ENCODE measurements at regions not wholly inside any gene's neighbourhood (a gene's known extent, or its start where the extent isn't known, plus 50 kb on each side); places are given as distances from the start of the nearest gene placed in this dataset.

DNA sequence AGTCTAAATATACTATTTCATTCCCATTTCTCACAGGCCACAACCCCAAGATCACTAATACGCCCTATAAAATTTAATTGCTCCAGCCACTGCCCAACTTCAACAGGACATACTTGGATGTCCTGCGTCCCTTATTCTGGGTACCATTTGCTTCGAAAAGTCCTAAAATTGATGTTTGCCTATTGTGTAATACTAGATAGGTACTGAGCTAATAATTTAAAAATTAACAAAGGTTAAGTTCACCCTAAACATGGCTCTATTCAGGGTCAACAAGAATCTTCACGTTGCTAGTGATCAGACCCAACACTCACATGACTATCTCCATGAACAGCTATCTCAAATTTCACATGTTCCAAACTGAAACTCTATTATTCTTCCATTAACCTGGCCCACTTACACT, 296.4 kb upstream of the RND3 start:
- Histone ChIP-seq H3K27me3 (ENCODE audit: low read depth, low read length) (no peaks in the 10 kb centered on the region), H3K4me1 (ENCODE audit: low read length) (no peaks in the 10 kb centered on the region), H3K36me3 (replicated peaks; ENCODE audit: low read depth, low read length) (no peaks in the 10 kb centered on the region), H3K9ac (ENCODE audit: low read length) (no peak overlapping the region), H3K4me3 (ENCODE audit: low read length) (no peak overlapping the region), H2AFZ (ENCODE audit: low read depth, low read length) (no peak overlapping the region), H4K20me1 (ENCODE audit: insufficient read depth, low read length) (no peaks in the 10 kb centered on the region), H3K79me2 (ENCODE audit: low read length) (no peaks in the 10 kb centered on the region), H3K9me3 (ENCODE audit: insufficient read depth, low read length) (no peaks in the 10 kb centered on the region), H3K4me2 (ENCODE audit: low read length) (no peak overlapping the region), H3K27ac (ENCODE audit: low read length) (no peak overlapping the region)
- TF ChIP-seq, protein P1, sequence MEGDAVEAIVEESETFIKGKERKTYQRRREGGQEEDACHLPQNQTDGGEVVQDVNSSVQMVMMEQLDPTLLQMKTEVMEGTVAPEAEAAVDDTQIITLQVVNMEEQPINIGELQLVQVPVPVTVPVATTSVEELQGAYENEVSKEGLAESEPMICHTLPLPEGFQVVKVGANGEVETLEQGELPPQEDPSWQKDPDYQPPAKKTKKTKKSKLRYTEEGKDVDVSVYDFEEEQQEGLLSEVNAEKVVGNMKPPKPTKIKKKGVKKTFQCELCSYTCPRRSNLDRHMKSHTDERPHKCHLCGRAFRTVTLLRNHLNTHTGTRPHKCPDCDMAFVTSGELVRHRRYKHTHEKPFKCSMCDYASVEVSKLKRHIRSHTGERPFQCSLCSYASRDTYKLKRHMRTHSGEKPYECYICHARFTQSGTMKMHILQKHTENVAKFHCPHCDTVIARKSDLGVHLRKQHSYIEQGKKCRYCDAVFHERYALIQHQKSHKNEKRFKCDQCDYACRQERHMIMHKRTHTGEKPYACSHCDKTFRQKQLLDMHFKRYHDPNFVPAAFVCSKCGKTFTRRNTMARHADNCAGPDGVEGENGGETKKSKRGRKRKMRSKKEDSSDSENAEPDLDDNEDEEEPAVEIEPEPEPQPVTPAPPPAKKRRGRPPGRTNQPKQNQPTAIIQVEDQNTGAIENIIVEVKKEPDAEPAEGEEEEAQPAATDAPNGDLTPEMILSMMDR (IDR thresholded peaks at IDR 0.05; ENCODE audit: low read depth, low read length), result no peak
- TF ChIP-seq EZH2phosphoT487 (IDR thresholded peaks at IDR 0.05; ENCODE audit: low read depth), result no peak

DNA sequence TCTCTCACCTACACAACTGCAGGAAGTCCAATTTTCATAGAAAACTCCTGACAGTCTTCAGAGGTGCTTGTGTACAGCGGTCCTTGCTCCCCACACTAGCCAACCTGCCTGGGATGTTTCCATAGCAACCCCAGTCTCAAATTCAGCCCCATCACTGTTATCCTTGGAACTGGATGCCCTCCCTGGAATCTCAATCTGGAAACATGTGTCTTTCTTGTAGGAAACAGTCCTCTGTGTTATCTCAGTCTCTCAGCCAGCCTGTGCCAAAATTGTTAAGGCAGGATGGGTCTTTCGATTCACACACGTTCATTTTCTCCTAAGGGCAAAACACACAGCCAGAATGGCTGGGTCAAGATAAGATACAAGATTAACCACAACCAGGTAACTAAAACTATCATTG, 295.5 kb upstream of the RND3 start:
- Histone ChIP-seq H3K9me3 (ENCODE audit: insufficient read depth, low read length) (no peaks in the 10 kb centered on the region), H3K4me3 (ENCODE audit: low read length) (no peak overlapping the region), H3K4me1 (ENCODE audit: low read length) (no peaks in the 10 kb centered on the region), H3K27me3 (ENCODE audit: low read depth, low read length) (no peaks in the 10 kb centered on the region), H3K4me2 (ENCODE audit: low read length) (no peak overlapping the region), H3K27ac (ENCODE audit: low read length) (no peak overlapping the region), H3K9ac (ENCODE audit: low read length) (no peak overlapping the region), H3K79me2 (ENCODE audit: low read length) (no peaks in the 10 kb centered on the region), H4K20me1 (ENCODE audit: insufficient read depth, low read length) (no peaks in the 10 kb centered on the region), H3K36me3 (replicated peaks; ENCODE audit: low read depth, low read length) (no peaks in the 10 kb centered on the region), H2AFZ (ENCODE audit: low read depth, low read length) (no peak overlapping the region)
- TF ChIP-seq, protein P1 (IDR thresholded peaks at IDR 0.05; ENCODE audit: low read depth, low read length), result no peak
- TF ChIP-seq EZH2phosphoT487 (IDR thresholded peaks at IDR 0.05; ENCODE audit: low read depth), result no peak

DNA sequence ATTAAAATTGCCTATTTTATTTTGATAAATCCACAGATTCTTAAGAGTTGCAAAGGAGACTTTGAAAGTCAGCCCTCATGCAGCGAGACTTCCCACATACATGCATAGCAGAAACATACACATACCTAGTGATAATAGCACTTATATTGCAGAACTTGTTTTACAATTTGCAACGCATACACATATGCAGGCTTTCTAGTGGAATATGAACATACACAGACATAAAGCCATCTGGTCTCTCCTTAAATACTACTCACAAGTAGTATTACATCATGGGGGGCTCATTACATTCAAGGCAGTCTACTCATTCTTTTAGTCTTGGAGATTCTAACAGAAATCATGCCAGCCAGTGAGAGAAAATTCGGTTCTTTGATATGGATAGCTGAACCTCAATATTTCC, 295.1 kb upstream of the RND3 start:
- Histone ChIP-seq H3K27ac (ENCODE audit: low read length) (no peak overlapping the region), H3K9ac (ENCODE audit: low read length) (no peak overlapping the region), H3K27me3 (ENCODE audit: low read depth, low read length) (no peaks in the 10 kb centered on the region), H3K9me3 (ENCODE audit: insufficient read depth, low read length) (no peaks in the 10 kb centered on the region), H3K4me1 (ENCODE audit: low read length) (no peaks in the 10 kb centered on the region), H3K4me3 (ENCODE audit: low read length) (no peak overlapping the region), H4K20me1 (ENCODE audit: insufficient read depth, low read length) (no peaks in the 10 kb centered on the region), H3K36me3 (replicated peaks; ENCODE audit: low read depth, low read length) (no peaks in the 10 kb centered on the region), H3K4me2 (ENCODE audit: low read length) (no peak overlapping the region), H3K79me2 (ENCODE audit: low read length) (no peaks in the 10 kb centered on the region), H2AFZ (ENCODE audit: low read depth, low read length) (no peak overlapping the region)
- no peak for TF ChIP-seq EZH2phosphoT487 (IDR thresholded peaks at IDR 0.05; ENCODE audit: low read depth)
- TF ChIP-seq, protein P1 (IDR thresholded peaks at IDR 0.05; ENCODE audit: low read depth, low read length), result no peak

DNA sequence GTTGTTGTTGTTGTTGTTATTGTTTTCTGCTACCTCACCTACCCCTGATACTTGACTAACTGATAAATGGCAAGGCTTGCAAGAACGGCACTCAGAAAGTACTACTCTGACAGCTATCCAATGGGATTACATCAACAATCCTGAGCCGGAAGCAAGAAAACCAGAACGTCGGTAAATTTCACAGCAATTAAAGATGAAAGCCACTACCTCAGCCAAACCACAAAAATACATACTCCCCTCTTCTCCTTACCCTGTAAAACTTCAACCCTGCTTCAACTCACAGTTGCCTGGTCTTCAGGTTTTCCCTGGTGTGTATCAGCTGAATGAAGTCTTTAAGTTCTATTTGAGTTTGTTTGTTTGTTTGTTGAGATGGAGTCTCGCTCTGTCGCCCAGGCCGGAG, 293.7 kb upstream of the RND3 start:
- no peak overlapping the region for H3K4me2 ChIP-seq (ENCODE audit: low read length)
- no peaks in the 10 kb centered on the region for H3K27me3 ChIP-seq (ENCODE audit: low read depth, low read length)
- H2AFZ ChIP-seq (ENCODE audit: low read depth, low read length), result no peak overlapping the region
- no peak overlapping the region for H3K27ac ChIP-seq (ENCODE audit: low read length)
- H3K4me3 ChIP-seq (ENCODE audit: low read length), result no peak overlapping the region
- no peaks in the 10 kb centered on the region for H4K20me1 ChIP-seq (ENCODE audit: insufficient read depth, low read length)
- no peaks in the 10 kb centered on the region for H3K4me1 ChIP-seq (ENCODE audit: low read length)
- no peak overlapping the region for H3K9ac ChIP-seq (ENCODE audit: low read length)
- H3K9me3 ChIP-seq (ENCODE audit: insufficient read depth, low read length), result no peaks in the 10 kb centered on the region
- TF ChIP-seq, protein P1 (IDR thresholded peaks at IDR 0.05; ENCODE audit: low read depth, low read length), result no peak
- TF ChIP-seq EZH2phosphoT487 (IDR thresholded peaks at IDR 0.05; ENCODE audit: low read depth), result no peak
- no peaks in the 10 kb centered on the region for H3K79me2 ChIP-seq (ENCODE audit: low read length)
- no peaks in the 10 kb centered on the region for H3K36me3 ChIP-seq (replicated peaks; ENCODE audit: low read depth, low read length)

All from OCI-LY3 (cell line).